Gastrocnemius medialis (tissue), 4 donors: ENCODE measurements at regions not wholly inside any gene's neighbourhood (a gene's known extent, or its start where the extent isn't known, plus 50 kb on each side); places are given as distances from the start of the nearest gene placed in this dataset.
A peak's percentile ranks its signal among the peaks of the same experiment; 100 is the strongest.
"Not testable (repeated sequence)": the region's sequence is repeated elsewhere in the genome, so short reads cannot be mapped to it uniquely, and the experiment has no call there.

Experiments used
- ATAC-seq, 2 donors: fragments of 150-250 bp; one replicate each; pipeline ENCODE4 v1.9.1; 2016
- DNase-seq, 2 donors: peaks; one replicate each; pipeline ENCODE4 v3.0.0-alpha.2; 2019
- H3K27ac ChIP-seq, 4 donors: fragments of 200-600 bp; sonication (generic); 1 replicate in 1 of 4; 2 replicates in 3 of 4; pipeline ENCODE4 v1.5.1; 2016 to 2018; ENCODE audit warnings: mild to moderate bottlenecking in 2 of 4, moderate library complexity in 1 of 4
- H3K27me3 ChIP-seq, 3 donors: fragments of 200-600 bp; sonication (generic) in 2 of 3; 1 replicate in 1 of 3; 2 replicates in 2 of 3; pipeline versions ENCODE4 v1.5.1 to v1.6.0; 2016 to 2019; ENCODE audit warnings: mild to moderate bottlenecking in 1 of 3, moderate library complexity in 1 of 3
- H3K36me3 ChIP-seq, 2 donors: fragments of 200-600 bp; sonication (generic) in 1 of 2; one replicate each; pipeline ENCODE4 v1.5.1; 2017 to 2018
- H3K4me1 ChIP-seq, 2 donors: fragments of 200-600 bp; sonication (generic) in 1 of 2; one replicate each; pipeline ENCODE4 v1.5.1; 2016 to 2017; ENCODE audit warnings: mild to moderate bottlenecking in 2 of 2
- H3K4me3 ChIP-seq, 4 donors: fragments of 200-600 bp; sonication (generic) in 3 of 4; 1 replicate in 1 of 4; 2 replicates in 3 of 4; pipeline ENCODE4 v1.5.1; 2016 to 2019; ENCODE audit warnings: mild to moderate bottlenecking in 2 of 4
- H3K9me3 ChIP-seq, 3 donors: fragments of 200-600 bp; sonication (generic) in 2 of 3; 1 replicate in 1 of 3; 2 replicates in 2 of 3; pipeline ENCODE4 v1.5.1; 2016 to 2019
- in situ Hi-C, 4 donors: fragments of 200-750 bp; cut with MboI; loops; one replicate each; pipeline versions ENCODE4 v1.15.0 to v1.8.0; 2017; ENCODE audit warnings: low sequenced_read_pairs in 4 of 4
- intact Hi-C: fragments of 100-400 bp; cut with DNase I; formaldehyde crosslinking; loops from one replicate; pipeline ENCODE4 v1.15.1; 2023; ENCODE audit warnings: low total_unique reads
- TF ChIP-seq, protein P1 (sequence below), 5 experiments: fragments of 450-650 bp in 3 of 5; fragments of 200-600 bp in 2 of 5; sonication (generic) in 2 of 5; IDR thresholded peaks in 4 of 5; conservative IDR thresholded peaks in 1 of 5; 1 replicate in 4 of 5; 2 replicates in 1 of 5; pipeline ENCODE4 v1.5.1; 2016 to 2019; ENCODE audit warnings: antibody characterized with exemption in 5 of 5, mild to moderate bottlenecking in 3 of 5, moderate library complexity in 3 of 5

- DNase-seq, H3K9me3 ChIP-seq, H3K36me3 ChIP-seq, H3K27ac ChIP-seq, H3K4me3 ChIP-seq, H3K27me3 ChIP-seq, in situ Hi-C loops, ATAC-seq, intact Hi-C loops, H3K4me1 ChIP-seq: not testable (repeated sequence)
- TF ChIP-seq, protein P1, sequence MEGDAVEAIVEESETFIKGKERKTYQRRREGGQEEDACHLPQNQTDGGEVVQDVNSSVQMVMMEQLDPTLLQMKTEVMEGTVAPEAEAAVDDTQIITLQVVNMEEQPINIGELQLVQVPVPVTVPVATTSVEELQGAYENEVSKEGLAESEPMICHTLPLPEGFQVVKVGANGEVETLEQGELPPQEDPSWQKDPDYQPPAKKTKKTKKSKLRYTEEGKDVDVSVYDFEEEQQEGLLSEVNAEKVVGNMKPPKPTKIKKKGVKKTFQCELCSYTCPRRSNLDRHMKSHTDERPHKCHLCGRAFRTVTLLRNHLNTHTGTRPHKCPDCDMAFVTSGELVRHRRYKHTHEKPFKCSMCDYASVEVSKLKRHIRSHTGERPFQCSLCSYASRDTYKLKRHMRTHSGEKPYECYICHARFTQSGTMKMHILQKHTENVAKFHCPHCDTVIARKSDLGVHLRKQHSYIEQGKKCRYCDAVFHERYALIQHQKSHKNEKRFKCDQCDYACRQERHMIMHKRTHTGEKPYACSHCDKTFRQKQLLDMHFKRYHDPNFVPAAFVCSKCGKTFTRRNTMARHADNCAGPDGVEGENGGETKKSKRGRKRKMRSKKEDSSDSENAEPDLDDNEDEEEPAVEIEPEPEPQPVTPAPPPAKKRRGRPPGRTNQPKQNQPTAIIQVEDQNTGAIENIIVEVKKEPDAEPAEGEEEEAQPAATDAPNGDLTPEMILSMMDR (IDR thresholded peaks at IDR 0.05 in 4 of 5, conservative IDR thresholded peaks at IDR 0.05 in 1 of 5): peak in 1 of 5 experiments; percentile 29
Observed at GRCh38 chr9:42470577-42470976, 287.1 kb downstream of the SPATA31A6 start.

DNA sequence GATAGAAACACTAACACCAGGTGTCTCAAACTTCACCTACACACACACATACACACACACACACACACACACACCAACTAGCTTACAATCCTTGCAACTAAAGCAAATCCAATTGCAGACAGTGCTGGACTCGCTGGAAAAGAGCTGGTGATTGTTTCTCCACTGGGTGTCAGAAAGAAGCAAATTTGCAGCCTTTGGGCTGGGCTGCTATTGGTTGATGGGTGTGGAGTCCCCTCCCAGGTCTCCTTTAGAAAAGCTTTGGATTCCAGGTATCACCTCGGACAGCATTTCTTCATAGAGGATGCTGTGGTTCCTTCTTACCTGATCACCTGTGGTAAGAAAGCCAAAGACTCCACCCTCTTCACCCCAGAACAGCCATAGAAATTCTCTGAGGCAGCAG lies 307.5 kb downstream of the SPATA31A6 start:
- H3K27ac ChIP-seq, DNase-seq, in situ Hi-C loops, intact Hi-C loops, H3K9me3 ChIP-seq, ATAC-seq, H3K4me3 ChIP-seq, H3K36me3 ChIP-seq, H3K4me1 ChIP-seq, H3K27me3 ChIP-seq: not testable (repeated sequence)

DNA sequence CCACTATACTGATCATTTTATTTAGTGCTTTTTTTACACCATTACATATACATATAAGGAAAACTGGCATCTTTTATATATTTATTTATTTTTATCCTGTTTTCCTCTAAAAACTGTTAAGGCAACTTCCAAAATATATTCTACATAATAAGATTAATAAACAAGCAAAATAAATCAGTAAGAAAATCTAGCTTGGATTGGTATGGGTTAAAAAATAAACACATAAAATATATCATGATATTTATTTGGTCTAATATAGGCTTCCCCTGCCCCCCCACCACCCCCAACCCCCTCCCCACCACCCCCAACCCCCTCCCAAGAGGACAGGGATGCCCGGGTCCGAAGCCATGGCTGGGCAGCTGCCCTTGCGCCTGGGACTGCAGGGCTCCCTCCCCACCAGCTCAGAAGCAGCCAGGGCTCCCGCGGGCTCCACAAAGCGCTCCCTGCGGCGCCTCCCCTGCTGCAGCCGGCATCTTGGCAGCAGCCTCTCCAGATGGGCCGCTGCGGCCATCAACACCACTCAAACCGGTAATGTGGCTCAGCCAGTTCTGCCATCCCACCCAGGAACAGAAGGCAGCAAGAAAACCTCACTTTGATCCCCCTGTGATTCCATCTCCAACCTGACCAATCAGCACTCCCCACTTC lies 319.3 kb downstream of the SPATA31A6 start:
- H3K27me3 ChIP-seq, H3K36me3 ChIP-seq, intact Hi-C loops, H3K27ac ChIP-seq, H3K4me3 ChIP-seq, in situ Hi-C loops, ATAC-seq, H3K4me1 ChIP-seq, H3K9me3 ChIP-seq, DNase-seq: not testable (repeated sequence)

GRCh38 chr9:42508111-42508510 lies 324.7 kb downstream of the SPATA31A6 start:
- not testable (repeated sequence) for DNase-seq

GRCh38 chr9:42513535-42513934 lies 330.1 kb downstream of the SPATA31A6 start:
- H3K9me3 ChIP-seq, DNase-seq, intact Hi-C loops, ATAC-seq, H3K4me1 ChIP-seq, H3K27ac ChIP-seq, in situ Hi-C loops, H3K36me3 ChIP-seq, H3K4me3 ChIP-seq, H3K27me3 ChIP-seq: not testable (repeated sequence)

More at GRCh38 chr9:42508111-42508510, 324.7 kb downstream of the SPATA31A6 start:
- H3K27ac ChIP-seq, ATAC-seq, H3K27me3 ChIP-seq, in situ Hi-C loops, H3K4me3 ChIP-seq, H3K9me3 ChIP-seq, H3K4me1 ChIP-seq, intact Hi-C loops, H3K36me3 ChIP-seq: not testable (repeated sequence)

DNA sequence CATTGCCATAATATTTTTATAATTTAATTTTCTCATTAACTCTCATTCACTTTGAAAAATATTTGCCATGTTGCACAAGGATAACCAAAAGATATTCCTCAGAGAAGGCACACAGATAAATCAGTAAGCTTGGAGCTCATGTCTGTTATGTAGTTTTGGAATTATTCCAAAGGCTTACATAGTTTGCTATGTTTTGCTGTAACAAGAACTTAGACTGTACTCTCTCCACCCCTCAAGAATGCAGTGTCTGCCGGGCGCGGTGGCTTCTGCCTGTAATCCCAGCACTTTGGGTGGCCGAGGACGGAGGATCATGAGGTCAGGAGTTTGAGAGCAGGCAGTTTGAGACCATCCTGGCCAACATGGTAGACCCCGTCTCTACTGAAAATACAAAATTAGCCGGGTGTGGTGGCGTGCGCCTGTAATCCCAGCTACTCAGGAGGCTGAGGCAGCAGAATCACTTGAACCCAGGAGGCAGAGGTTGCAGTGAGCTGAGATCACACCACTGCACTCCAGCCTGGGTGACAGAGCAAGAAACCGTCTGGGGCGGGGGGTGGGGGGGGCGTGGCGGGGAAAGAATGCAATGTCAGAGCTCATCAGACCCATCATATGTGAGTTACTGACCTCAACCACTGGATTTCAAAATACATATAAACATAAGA lies 351.0 kb downstream of the SPATA31A6 start:
- intact Hi-C loops, H3K4me1 ChIP-seq, H3K36me3 ChIP-seq, H3K27ac ChIP-seq, H3K4me3 ChIP-seq, H3K9me3 ChIP-seq, H3K27me3 ChIP-seq, in situ Hi-C loops, ATAC-seq: not testable (repeated sequence)
- DNase-seq: peak in 1 of 2 donors; percentile 7

DNA sequence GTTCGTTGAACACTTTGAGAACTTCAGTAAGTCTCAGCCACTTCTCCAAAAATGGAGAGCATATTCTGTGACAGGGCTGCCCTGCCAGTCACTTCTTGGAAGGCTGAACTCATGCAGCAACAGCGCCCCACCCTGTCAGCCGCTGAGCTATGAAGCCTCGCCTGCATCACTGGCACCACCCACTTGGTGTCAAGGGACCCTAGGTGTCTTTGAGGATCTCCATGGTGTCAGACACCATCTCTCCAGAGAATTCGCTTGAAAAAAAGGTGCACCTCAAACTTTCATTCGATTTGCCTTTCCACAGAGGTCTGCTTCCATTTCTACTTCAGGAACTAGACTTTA lies 351.5 kb downstream of the SPATA31A6 start:
- H3K36me3 ChIP-seq, H3K27me3 ChIP-seq, H3K9me3 ChIP-seq, H3K27ac ChIP-seq, in situ Hi-C loops, ATAC-seq, intact Hi-C loops, H3K4me1 ChIP-seq, H3K4me3 ChIP-seq: not testable (repeated sequence)
- DNase-seq: peak in 1 of 2 donors; percentile 11
